NCI-H1105 (cell line): ENCODE measurements at regions not wholly inside any gene's neighbourhood (a gene's known extent, or its start where the extent isn't known, plus 50 kb on each side); places are given as distances from the start of the nearest gene placed in this dataset.
"Not testable (repeated sequence)": the region's sequence is repeated elsewhere in the genome, so short reads cannot be mapped to it uniquely, and the experiment has no call there.

Experiments used
- DNase-seq: peaks from one replicate; lab custom pipeline; 2025; lab: John Stamatoyannopoulos, UW

DNA sequence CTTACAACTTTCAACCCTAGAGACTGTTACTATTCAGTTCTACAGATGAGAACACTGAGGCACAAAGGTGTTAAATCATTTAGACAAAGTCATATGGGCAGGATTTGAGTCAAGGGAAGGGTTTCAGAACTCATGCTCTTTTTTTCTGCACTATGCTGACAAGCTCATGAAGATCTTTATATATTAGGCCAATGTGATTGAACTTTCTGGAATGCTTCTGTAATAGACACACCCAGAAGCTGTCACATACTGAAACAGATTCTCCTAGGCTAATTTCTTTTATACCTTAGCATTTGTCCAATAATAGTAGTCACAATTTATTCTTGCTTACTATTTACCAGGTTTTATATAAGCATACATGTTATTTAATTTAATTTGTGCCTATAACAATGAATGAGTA lies 164.0 kb downstream of the ALG10B start:
- no peak for DNase-seq

DNA sequence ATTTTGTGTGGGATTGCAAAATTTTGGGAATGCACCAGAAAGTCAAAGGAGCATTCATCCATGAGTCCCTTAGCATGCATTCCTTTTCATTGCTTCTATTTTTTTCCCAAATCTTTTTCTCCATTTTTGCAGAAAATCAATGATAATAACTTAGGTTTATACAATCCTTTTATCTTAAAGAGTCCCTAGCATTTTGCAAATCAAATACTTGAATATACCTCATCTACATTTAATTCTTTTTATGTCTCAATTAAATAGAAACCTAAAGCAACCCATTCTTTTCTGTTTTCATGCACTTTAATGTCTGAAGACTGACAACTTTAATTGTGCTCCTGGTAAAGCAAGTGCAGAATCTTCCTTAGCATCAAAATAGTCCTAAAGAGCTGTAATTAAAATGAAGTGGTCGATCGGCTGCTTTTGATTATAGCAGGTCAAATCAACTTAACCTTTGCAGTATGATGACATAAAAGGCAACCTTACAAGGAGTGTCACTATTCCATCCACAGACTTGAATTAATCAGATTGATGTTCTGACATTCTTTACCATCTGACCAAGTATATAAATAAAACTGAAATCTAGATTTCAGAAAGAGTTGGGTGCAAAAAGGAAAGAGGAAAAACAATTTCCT lies 168.4 kb downstream of the ALG10B start:
- DNase-seq, result no peak

GRCh38 chr12:38488866-38489265 lies 172.3 kb downstream of the ALG10B start:
- no peak for DNase-seq

- no peak for DNase-seq
Measured at GRCh38 chr12:38490073-38490472, 173.5 kb downstream of the ALG10B start.

DNA sequence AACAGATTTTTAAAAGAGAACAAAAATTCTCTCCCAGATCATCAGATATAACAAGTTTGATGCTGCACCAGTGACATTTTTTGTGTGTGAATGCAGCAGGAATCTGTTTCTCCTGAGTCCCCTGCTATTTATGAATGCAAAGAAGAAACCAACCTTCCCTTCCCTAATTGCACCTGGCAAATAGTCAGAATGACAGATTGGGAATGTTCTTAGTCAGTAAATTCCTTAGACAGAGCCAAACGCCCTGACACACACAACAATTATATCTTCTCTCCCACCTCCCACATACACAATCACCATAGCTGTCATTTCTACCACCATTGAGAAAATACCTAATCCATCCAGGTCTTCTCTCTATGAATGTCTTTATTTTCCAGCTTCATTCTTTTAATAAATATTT lies 174.4 kb downstream of the ALG10B start:
- DNase-seq, result no peak

DNA sequence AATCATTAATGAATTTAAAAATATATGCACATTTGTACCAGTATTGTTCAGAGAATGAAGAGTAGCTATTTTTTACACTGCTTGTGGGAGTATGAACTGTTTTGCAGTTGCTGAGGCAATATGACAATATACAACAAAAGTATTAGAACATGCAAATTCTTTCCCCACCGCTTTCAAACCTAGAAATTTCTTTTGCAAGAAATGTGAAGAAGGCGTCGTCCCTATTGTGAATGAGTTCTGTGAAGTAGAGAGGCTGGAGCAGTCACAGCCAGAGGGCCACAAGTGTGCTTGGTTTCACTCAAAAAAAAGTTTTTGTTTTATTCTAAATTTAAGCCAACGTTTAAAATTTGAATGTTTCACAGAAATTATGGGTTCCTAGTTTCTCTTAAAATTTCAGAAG lies 184.9 kb downstream of the ALG10B start:
- no peak for DNase-seq

GRCh38 chr12:38501991-38502390 lies 185.4 kb downstream of the ALG10B start:
- no peak for DNase-seq

GRCh38 chr12:38502415-38502814 lies 185.8 kb downstream of the ALG10B start:
- DNase-seq, result no peak

GRCh38 chr12:38507839-38508238 lies 191.3 kb downstream of the ALG10B start:
- no peak for DNase-seq

- no peak for DNase-seq
Measured at GRCh38 chr12:38508246-38508645, 191.7 kb downstream of the ALG10B start.

DNA sequence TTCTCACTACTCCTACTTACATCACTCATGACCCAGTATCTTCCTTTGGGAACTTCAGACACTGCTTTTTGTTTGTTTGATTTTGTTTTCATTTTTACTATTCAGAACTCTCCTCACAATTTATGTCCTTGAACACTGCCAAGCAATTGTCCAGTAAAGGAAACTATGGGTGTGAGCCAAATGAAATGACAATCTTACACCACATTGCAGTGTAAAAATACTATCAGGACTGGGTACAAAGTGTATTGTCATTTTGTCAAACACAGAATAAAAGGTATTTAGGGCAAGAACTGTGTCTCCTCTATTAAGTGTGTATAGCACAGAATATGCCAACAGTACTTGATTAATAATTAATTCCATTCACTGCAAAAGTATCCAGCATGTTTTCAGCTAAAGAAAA lies 199.3 kb downstream of the ALG10B start:
- DNase-seq, result no peak

DNA sequence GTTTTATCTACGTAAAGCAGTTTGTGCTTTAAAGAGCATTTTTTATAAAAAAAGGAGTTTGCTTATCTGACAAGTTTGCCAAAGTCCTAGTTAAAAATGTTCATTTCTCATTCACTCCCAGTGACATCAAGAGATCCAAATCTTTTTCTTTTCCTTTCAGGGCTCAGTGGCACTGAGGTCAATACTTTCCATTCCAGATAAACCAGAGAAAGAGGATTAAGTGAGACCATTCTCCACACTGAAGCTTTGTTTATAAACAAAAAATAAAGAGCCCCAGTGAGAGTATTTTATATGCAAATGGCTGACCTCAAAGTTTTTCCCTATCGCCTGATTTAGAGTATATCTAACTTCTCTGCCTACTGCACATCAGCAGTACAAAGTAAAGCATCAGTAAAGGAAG lies 199.8 kb downstream of the ALG10B start:
- no peak for DNase-seq

DNA sequence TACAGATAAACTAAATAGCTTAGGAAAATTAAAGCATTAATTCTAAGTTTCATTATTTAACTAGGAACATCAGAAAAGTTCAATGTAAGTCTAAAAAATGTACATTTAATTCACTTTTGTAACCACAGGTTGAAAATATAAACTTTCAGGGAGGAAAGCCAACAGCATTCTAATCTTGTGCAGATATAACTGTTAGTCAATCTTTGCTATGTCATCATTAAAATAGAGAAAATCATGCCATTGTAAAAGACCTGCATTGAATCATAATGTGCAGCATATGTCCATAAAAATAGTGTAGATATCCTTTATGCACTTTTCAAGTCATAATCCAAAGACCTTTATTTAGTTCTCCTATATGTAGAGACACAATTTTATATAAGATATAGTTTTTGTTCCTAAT lies 207.3 kb downstream of the ALG10B start:
- no peak for DNase-seq

DNA sequence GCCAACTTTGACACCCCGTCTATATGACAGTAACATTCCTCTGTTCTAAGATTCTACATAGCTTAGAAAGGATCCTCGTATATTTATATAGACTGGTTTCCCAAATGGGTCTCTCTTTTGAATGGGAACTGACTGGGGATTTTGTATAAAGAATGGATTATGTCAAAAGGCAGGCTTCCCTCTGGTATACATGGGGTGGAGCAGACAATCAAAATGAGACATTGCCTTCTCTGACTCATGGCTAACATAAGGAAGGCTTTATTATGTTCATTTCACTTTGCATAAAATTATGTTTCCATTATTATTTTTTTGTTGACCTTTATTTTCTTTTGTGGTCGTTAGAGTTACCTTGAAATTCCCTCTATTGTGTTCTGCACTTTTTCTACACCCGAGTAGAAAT lies 211.1 kb downstream of the ALG10B start:
- DNase-seq, result no peak

GRCh38 chr12:38528527-38528926 lies 212.0 kb downstream of the ALG10B start:
- no peak for DNase-seq

DNA sequence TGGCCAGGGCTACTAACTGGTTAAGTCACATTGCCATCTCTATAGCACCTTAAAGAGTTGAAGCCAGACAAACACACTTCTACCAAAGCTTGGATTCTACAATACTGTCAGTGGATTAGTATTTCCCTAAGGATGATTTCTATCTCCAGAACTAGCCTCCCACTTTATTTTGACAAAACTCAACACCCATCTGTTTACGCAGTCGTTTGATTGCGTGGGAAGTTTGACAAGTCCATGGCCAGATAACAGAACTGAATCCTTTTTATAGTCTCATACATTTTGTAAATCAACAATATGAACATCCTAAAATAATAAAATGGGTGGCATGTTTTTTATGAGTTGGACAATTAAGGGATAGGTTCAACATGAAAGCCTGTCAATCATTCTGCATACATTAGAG lies 212.7 kb downstream of the ALG10B start:
- DNase-seq, result not testable (repeated sequence)

- DNase-seq, result no peak
Measured at GRCh38 chr12:38538319-38538718, 221.7 kb downstream of the ALG10B start.

- DNase-seq, result no peak
Measured at GRCh38 chr12:38540156-38540555, 223.6 kb downstream of the ALG10B start.

GRCh38 chr12:38541849-38542248 lies 225.3 kb downstream of the ALG10B start:
- no peak for DNase-seq

GRCh38 chr12:38543151-38543550 lies 226.6 kb downstream of the ALG10B start:
- DNase-seq, result no peak

DNA sequence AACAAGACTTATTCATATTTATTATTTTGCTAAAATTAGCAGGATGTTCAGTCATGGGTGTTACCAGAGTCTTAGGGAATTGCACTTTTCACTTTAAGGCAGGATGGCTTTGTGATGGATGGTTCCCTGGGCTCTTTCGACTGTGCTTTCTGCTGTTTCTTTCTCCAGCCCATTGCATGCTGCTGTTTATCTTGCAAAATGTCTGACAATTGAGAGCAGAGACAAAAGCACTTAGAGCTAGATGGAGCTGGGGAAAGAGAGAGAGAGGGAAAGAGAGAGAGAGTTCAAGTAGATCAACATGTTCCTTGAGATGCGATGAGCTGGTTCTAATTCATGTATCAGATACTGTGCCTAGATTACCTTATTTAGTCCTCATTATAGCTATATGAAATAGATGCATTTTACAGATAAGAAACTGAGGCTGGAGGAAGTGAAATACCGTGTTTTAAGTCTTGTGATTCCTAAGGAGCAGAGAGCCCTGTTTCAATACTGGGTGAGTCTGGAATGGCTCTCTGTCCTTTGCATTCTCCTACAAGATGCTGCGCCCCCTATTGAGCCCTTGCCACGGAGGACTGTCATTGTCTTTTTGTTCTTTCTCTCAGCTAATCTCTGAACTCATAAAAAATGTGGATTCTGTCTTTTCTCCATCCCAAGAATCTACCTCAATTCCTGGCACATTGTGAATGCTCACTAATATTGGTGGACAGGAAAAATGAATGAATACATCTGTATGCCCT lies 227.9 kb downstream of the ALG10B start:
- DNase-seq, result no peak

DNA sequence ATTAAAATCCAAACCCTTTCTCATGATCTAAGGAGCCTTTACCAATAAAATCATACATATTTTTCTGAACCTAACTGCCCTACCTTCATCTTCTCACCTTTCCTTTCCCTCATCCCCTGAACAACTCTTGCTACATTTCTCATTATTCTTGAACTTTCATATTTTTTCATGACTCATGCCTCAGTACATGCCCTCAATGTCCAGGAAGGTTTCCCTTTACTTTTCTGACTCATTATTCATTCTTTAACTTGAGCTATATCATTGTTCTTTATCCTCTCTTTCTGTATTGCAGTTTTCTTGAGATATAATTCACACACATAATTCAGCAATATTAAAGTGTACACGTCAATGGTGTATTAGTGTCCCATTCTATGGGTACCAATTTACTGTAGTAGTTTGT lies 231.0 kb downstream of the ALG10B start:
- no peak for DNase-seq

GRCh38 chr12:38555620-38556591 lies 239.3 kb downstream of the ALG10B start:
- DNase-seq, result no peak
